Thoracic aorta (tissue), 2 donors: ENCODE measurements at regions not wholly inside any gene's neighbourhood (a gene's known extent, or its start where the extent isn't known, plus 50 kb on each side); places are given as distances from the start of the nearest gene placed in this dataset.

Source experiments
- ATAC-seq: fragments of 150-250 bp; one replicate; pipeline ENCODE4 v1.8.0; 2017; ENCODE audit warnings: low read depth; ENCODE audit not compliant: insufficient number of reproducible peaks, low FRiP score
- DNase-seq: peaks from one replicate; pipeline ENCODE4 v3.0.0-alpha.2; 2020; ENCODE audit warnings: low spot score
- H3K27ac ChIP-seq, 2 donors: fragments of 200-600 bp; sonication (generic); 1 replicate in 1 of 2; 2 replicates in 1 of 2; pipeline ENCODE4 v1.5.1; 2016; ENCODE audit warnings: mild to moderate bottlenecking in 2 of 2, moderate library complexity in 2 of 2
- H3K27me3 ChIP-seq: fragments of 200-600 bp; sonication (generic); replicated peaks from 2 replicates; pipeline ENCODE4 v1.6.0; 2016; ENCODE audit warnings: mild to moderate bottlenecking; ENCODE audit not compliant: insufficient read depth
- H3K36me3 ChIP-seq: fragments of 200-600 bp; sonication (generic); one replicate; pipeline ENCODE4 v1.5.1; 2016
- H3K4me1 ChIP-seq, 2 donors: fragments of 200-600 bp; sonication (generic); 1 replicate in 1 of 2; 2 replicates in 1 of 2; pipeline versions ENCODE4 v1.5.1 to v1.6.0; 2016; ENCODE audit warnings: low read depth in 2 of 2, mild to moderate bottlenecking in 1 of 2; ENCODE audit not compliant: control insufficient read depth in 1 of 2
- H3K4me3 ChIP-seq: fragments of 200-600 bp; sonication (generic); 2 replicates; pipeline ENCODE4 v1.5.1; 2016; ENCODE audit warnings: mild to moderate bottlenecking
- H3K9me3 ChIP-seq: fragments of 200-600 bp; sonication (generic); 2 replicates; pipeline ENCODE4 v1.5.1; 2016
- TF ChIP-seq, protein P1 (sequence below): fragments of 200-600 bp; sonication (generic); IDR thresholded peaks from one replicate; pipeline ENCODE4 v1.5.1; 2019; ENCODE audit warnings: antibody characterized with exemption

DNA sequence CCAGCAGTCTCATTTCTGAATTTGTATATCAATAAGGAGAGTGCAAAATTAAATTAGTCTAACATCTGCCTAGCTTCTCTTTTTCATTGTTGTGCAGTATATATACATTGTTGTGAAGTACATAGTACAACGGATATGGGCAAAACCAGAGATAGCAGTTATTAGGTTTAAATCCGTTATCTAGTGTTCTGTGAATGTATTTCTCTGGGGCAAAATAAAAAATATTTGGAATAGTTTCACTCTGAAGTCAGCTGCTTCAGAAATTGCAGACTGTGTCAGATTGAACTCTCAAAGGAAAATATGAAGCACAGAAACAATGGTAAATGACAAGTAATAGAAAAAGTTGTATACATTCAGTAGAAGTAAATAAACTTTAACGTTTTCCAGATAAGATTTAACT, 836.5 kb upstream of the CXADR start:
- Histone ChIP-seq H3K9me3 (no peaks in the 10 kb centered on the region), H3K36me3 (no peaks in the 10 kb centered on the region), H3K4me3 (no peak overlapping the region), H3K27me3 (no peaks in the 10 kb centered on the region), H3K4me1 (no peaks in the 10 kb centered on the region), H3K27ac (no peak overlapping the region)
- no peak for ATAC-seq
- TF ChIP-seq, protein P1, sequence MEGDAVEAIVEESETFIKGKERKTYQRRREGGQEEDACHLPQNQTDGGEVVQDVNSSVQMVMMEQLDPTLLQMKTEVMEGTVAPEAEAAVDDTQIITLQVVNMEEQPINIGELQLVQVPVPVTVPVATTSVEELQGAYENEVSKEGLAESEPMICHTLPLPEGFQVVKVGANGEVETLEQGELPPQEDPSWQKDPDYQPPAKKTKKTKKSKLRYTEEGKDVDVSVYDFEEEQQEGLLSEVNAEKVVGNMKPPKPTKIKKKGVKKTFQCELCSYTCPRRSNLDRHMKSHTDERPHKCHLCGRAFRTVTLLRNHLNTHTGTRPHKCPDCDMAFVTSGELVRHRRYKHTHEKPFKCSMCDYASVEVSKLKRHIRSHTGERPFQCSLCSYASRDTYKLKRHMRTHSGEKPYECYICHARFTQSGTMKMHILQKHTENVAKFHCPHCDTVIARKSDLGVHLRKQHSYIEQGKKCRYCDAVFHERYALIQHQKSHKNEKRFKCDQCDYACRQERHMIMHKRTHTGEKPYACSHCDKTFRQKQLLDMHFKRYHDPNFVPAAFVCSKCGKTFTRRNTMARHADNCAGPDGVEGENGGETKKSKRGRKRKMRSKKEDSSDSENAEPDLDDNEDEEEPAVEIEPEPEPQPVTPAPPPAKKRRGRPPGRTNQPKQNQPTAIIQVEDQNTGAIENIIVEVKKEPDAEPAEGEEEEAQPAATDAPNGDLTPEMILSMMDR: no peak
- no peak for DNase-seq

GRCh38 chr21:16678429-16679160, 834.2 kb upstream of the CXADR start:
- Histone ChIP-seq H3K27me3 (no peaks in the 10 kb centered on the region), H3K4me1 (no peaks in the 10 kb centered on the region), H3K4me3 (no peak overlapping the region), H3K27ac (no peak overlapping the region), H3K9me3 (no peaks in the 10 kb centered on the region), H3K36me3 (no peaks in the 10 kb centered on the region)
- ATAC-seq (no peak), DNase-seq (no peak)
- TF ChIP-seq, protein P1: no peak

DNA sequence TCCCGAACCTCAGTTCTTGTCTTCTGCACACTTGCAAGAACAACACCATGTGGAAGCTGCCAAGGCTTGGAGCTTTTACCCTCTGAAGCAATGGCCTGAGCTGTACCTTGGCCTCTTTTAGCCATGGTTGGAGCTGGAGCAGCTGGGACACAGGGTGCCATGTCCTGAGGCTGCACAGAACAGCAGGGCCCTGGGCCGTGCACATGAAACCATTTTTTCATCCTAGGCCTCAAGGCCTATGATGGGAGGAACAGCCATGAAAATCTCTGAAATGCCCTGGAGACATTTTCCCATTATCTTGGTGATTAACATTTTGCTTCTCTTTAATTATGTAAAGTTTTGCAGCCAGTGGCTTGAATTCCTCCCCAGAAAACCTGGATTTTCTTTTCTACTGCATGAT, 817.8 kb upstream of the CXADR start:
- no peaks in the 10 kb centered on the region for H3K9me3 ChIP-seq
- no peaks in the 10 kb centered on the region for H3K4me1 ChIP-seq
- no peak overlapping the region for H3K27ac ChIP-seq
- H3K27me3 ChIP-seq: no peaks in the 10 kb centered on the region
- DNase-seq (no peak), ATAC-seq (no peak)
- H3K4me3 ChIP-seq: no peak overlapping the region
- TF ChIP-seq, protein P1: no peak
- H3K36me3 ChIP-seq: no peaks in the 10 kb centered on the region

DNA sequence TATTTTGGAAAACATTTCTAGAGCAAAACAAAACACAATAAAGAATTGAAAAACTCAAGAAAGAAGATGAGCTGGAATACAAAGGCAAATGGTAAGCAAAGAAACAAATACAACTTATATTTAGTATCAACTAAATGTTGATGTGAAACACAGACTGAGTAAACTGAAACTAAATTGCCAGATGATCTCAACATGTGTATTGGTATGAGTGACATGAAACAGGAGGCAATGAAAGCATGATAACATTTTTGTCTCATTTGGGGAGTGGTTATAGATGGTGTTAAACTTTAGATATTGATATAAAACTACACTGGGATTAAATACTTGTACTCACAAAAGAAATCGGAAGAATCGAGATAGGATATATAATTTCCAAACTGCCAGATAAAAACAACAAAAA, 805.6 kb upstream of the CXADR start:
- H3K27ac ChIP-seq: no peak overlapping the region
- DNase-seq: no peak
- H3K9me3 ChIP-seq: no peaks in the 10 kb centered on the region
- no peak for ATAC-seq
- TF ChIP-seq, protein P1: no peak
- H3K4me1 ChIP-seq: no peaks in the 10 kb centered on the region
- no peaks in the 10 kb centered on the region for H3K27me3 ChIP-seq
- H3K36me3 ChIP-seq: no peaks in the 10 kb centered on the region
- H3K4me3 ChIP-seq: no peak overlapping the region

DNA sequence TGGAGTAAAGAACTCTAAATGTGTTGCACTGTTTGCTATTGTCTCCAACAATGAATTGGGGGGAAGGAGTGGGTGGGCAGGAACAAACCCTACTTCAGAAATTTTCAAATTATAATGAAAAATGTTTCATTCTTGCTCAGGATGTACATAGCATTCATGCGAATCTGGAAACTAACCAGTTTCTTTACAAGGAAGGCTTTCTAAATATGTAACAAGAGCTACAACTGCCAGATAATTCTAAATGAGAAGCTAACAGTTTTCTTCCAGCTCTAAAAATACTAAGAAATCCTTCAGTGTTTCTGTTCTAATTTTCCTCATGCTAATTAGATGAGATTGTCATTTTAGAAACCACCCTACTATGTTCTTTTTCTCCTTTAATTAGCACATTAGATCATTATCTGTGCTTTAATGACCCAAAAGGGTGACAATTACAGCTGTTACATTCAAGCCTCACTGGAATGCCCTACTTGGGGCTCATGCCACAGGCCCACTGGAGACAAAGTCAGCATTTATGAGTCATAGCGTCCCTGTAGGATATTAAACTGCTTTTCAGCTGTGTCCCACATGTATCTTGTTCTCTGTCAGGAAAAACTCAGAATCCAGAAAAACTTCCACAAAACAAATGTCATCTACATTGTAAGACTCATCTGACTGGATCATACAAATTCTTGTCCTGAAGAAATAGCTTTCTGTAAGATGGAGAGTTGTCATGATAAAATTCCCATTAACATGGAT, 804.6 kb upstream of the CXADR start:
- ATAC-seq: no peak
- Histone ChIP-seq H3K4me1 (no peaks in the 10 kb centered on the region), H3K27me3 (no peaks in the 10 kb centered on the region), H3K36me3 (no peaks in the 10 kb centered on the region), H3K27ac (no peak overlapping the region), H3K9me3 (no peaks in the 10 kb centered on the region), H3K4me3 (no peak overlapping the region)
- TF ChIP-seq, protein P1: no peak
- DNase-seq: no peak
